ENCODE measurements at regions not wholly inside any gene's neighbourhood (a gene's known extent, or its start where the extent isn't known, plus 50 kb on each side); places are given as distances from the start of the nearest gene placed in this dataset.
"Not testable (repeated sequence)": the region's sequence is repeated elsewhere in the genome, so short reads cannot be mapped to it uniquely, and the experiment has no call there.

DNA sequence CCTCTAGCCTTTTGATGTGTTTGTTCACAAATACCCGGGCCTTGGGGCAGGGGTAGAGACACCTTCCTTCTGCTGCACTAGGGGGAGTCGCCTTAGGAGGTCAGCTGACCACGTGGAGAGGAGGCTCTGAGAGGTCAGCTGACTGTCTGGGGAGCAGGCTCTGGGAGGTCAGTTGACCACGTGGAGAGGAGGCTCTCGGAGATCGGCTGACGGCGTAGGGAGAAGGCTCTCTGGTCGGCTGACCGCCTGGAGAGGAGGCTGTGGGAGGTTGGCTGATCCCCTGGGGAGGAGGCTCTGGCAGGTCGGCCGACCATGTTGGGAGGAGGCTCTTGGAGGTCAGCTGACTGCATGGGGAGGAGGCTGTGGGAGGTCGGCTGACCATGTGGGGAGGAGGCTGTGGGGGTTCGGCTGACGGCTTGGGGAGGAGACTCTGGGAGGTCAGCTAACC lies 59.6 kb upstream of the LYZL1 start:
- DNase-seq: no peak

DNA sequence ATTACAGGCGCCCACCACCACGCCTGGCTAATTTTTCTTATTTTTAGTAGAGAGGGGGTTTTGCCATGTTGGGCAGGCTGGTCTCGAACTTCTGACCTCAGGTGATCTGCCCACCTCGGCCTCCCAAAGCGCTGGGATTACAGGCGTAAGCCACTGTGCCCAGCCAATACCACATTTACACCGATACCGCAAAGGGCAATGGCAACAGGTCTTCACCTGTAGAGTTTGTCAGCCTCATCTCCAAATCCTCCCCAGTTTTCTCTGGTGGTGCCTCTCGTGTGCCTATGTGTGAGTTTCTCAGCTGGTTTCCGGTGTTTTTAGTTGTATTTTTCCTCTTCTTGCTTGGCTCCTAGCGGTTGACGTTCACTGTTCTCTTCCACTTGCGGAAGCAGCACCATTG lies 52.0 kb upstream of the LYZL1 start:
- DNase-seq: not testable (repeated sequence)

DNA sequence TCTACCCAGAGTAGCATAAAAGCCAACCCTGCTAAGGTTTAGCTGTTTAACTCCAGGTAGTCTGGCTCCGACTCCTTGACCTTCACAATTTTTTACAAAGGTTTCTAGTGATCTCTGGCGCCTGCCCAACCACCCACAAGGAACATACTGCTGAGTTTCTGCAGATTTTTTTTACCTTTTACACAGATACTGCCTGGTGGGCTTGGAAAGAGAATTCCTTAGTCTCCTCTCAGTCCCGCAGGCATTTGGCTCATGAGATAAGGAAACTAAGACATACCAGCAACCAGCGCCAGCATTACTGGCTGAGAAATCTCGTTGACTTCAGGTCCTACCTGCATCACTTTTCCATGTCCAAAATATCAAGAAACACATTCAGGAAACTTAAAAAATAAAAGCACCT lies 51.1 kb upstream of the LYZL1 start:
- no peak for DNase-seq

DNA sequence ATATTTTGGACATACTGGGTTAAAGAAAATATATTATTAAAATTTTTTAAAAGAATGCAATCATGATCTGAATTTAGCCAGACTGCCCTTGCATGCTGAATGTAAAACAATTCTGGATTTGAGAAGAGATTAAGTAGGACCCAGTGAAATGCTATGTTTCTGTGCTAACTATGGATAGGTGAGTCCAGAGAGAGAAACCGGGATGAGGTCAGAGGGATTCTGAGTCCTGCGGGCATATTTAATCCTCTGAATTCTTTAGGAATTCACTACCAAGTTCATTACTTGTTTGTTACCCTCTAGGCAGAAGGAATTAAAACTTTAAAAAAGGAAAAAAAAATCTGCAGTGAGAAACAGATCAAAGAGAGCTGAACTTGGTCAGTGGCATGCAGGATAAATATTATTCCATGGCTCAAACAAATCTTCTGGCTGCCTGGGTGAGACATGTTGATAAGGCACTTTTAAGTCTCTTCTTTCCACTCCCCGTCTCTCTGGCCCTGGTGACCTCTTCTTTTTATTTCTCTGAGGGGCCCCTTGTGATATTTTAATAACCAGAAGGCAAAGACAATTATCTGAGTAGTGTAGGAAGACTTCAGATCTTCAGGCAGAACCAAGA lies 50.2 kb upstream of the LYZL1 start:
- DNase-seq: no peak

All from CD4-positive, alpha-beta T cell treated with Interferon alpha-2 for 1 hour (primary cell).